Esophagus squamous epithelium (tissue), 4 donors: ENCODE measurements at regions not wholly inside any gene's neighbourhood (a gene's known extent, or its start where the extent isn't known, plus 50 kb on each side); places are given as distances from the start of the nearest gene placed in this dataset.

Source experiments
- POLR2A ChIP-seq, 4 donors: fragments of 450-650 bp; IDR thresholded peaks; one replicate each; pipeline ENCODE4 v1.6.1; 2017; ENCODE audit warnings: antibody characterized with exemption in 4 of 4, mild to moderate bottlenecking in 4 of 4, moderate library complexity in 3 of 4
- TF ChIP-seq, protein P1 (sequence below), 6 experiments: fragments of 450-650 bp in 4 of 6; fragments of 200-600 bp in 2 of 6; sonication (generic) in 2 of 6; IDR thresholded peaks; one replicate each; pipeline ENCODE4 v1.5.1; 2016 to 2019; ENCODE audit warnings: antibody characterized with exemption in 6 of 6, mild to moderate bottlenecking in 4 of 6, moderate library complexity in 4 of 6

DNA sequence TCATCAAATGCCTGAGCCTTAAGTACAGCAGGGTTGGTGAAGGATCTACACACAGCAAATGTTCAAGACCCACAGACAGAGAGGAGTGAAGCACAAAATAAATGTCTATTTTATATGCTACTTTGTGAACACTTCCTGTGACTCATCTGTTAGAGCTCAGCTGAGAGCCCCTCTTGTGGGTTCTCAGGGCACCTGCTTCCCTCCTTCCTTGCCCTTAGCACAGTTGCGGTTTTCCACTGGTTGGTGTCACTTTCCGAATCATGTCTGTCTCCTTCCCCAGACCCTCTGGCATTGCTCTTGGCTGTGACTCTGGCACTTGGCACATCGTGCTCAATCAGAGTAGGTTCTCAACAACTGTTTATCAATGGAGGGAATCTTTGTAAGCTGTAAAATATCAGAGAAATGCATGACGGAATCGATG, 128.5 kb upstream of the STC2 start:
- TF ChIP-seq, protein P1, sequence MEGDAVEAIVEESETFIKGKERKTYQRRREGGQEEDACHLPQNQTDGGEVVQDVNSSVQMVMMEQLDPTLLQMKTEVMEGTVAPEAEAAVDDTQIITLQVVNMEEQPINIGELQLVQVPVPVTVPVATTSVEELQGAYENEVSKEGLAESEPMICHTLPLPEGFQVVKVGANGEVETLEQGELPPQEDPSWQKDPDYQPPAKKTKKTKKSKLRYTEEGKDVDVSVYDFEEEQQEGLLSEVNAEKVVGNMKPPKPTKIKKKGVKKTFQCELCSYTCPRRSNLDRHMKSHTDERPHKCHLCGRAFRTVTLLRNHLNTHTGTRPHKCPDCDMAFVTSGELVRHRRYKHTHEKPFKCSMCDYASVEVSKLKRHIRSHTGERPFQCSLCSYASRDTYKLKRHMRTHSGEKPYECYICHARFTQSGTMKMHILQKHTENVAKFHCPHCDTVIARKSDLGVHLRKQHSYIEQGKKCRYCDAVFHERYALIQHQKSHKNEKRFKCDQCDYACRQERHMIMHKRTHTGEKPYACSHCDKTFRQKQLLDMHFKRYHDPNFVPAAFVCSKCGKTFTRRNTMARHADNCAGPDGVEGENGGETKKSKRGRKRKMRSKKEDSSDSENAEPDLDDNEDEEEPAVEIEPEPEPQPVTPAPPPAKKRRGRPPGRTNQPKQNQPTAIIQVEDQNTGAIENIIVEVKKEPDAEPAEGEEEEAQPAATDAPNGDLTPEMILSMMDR (IDR thresholded peaks at IDR 0.05) = no peak
- TF ChIP-seq POLR2A (IDR thresholded peaks at IDR 0.05) = no peak
